GM23338 (cell line): ENCODE measurements at regions not wholly inside any gene's neighbourhood (a gene's known extent, or its start where the extent isn't known, plus 50 kb on each side); places are given as distances from the start of the nearest gene placed in this dataset.

ENCODE experiments used
- ATAC-seq: fragments of 200-7000 bp; cut with Tn5 transposase; 3 replicates; pipeline ENCODE4 v1.9.1; 2020
- DNase-seq: peaks from one replicate; pipeline ENCODE4 v3.0.0-alpha.2; 2015; ENCODE audit warnings: low spot score
- H2AFZ ChIP-seq: fragments of 200-600 bp; sonication (generic); 2 replicates; pipeline ENCODE4 v1.8.0; 2016; ENCODE audit warnings: antibody characterized with exemption, mild to moderate bottlenecking, moderate library complexity
- H3F3A ChIP-seq: fragments of 200-600 bp; sonication (generic); replicated peaks from 2 replicates; pipeline ENCODE4 v1.8.0; 2017; ENCODE audit warnings: antibody characterized with exemption, mixed run types, low read depth
- H3K27ac ChIP-seq: fragments of 200-600 bp; sonication (generic); 2 replicates; pipeline ENCODE4 v1.6.1; 2016; ENCODE audit warnings: low read depth
- H3K27me3 ChIP-seq: fragments of 200-600 bp; sonication (generic); 2 replicates; pipeline ENCODE4 v1.8.0; 2016; ENCODE audit warnings: mild to moderate bottlenecking, mixed run types, moderate library complexity; ENCODE audit not compliant: insufficient read depth
- H3K36me3 ChIP-seq: fragments of 200-600 bp; sonication (generic); 2 replicates; pipeline ENCODE4 v1.8.0; 2016; ENCODE audit warnings: mild to moderate bottlenecking; ENCODE audit not compliant: insufficient read depth
- H3K4me1 ChIP-seq: fragments of 200-600 bp; sonication (generic); 2 replicates; pipeline ENCODE4 v1.8.0; 2016; ENCODE audit warnings: mild to moderate bottlenecking, moderate library complexity; ENCODE audit not compliant: insufficient read depth
- H3K4me2 ChIP-seq: fragments of 200-600 bp; sonication (generic); 2 replicates; pipeline ENCODE4 v1.7.1; 2017; ENCODE audit warnings: mixed run types
- H3K4me3 ChIP-seq: fragments of 200-600 bp; sonication (generic); 2 replicates; pipeline ENCODE4 v1.6.1; 2016; ENCODE audit warnings: mixed run types
- H3K79me2 ChIP-seq: fragments of 200-600 bp; sonication (generic); replicated peaks from 2 replicates; pipeline ENCODE4 v1.8.0; 2017; ENCODE audit warnings: mild to moderate bottlenecking; ENCODE audit not compliant: insufficient read depth
- H3K9me2 ChIP-seq: fragments of 200-600 bp; sonication (generic); 2 replicates; pipeline ENCODE4 v1.8.0; 2017; ENCODE audit not compliant: insufficient read depth
- H4K20me1 ChIP-seq: fragments of 200-600 bp; sonication (generic); replicated peaks from 2 replicates; pipeline ENCODE4 v1.8.0; 2017; ENCODE audit warnings: mild to moderate bottlenecking; ENCODE audit not compliant: insufficient read depth
- H3K27ac Mint-ChIP-seq: 2 replicates; pipeline ENCODE4 v1.8.0; 2020; ENCODE audit warnings: inconsistent platforms, mild to moderate bottlenecking, moderate library complexity, mixed read lengths
- H3K27me3 Mint-ChIP-seq: 3 replicates; pipeline ENCODE4 v1.8.0; 2022; ENCODE audit warnings: low read depth, mild to moderate bottlenecking, moderate library complexity, mixed read lengths, inconsistent platforms; ENCODE audit not compliant: insufficient read depth, poor library complexity
- H3K36me3 Mint-ChIP-seq: 3 replicates; pipeline ENCODE4 v1.8.0; 2021; ENCODE audit warnings: low read depth, mild to moderate bottlenecking, inconsistent platforms, moderate library complexity, mixed read lengths
- H3K4me1 Mint-ChIP-seq: 3 replicates; pipeline ENCODE4 v1.8.0; 2020; ENCODE audit warnings: mild to moderate bottlenecking, inconsistent platforms, mixed read lengths
- H3K4me3 Mint-ChIP-seq: 3 replicates; pipeline ENCODE4 v1.8.0; 2021; ENCODE audit warnings: moderate library complexity, mild to moderate bottlenecking, inconsistent platforms, mixed read lengths
- H3K9me3 Mint-ChIP-seq: 3 replicates; pipeline ENCODE4 v1.8.0; 2020; ENCODE audit warnings: moderate library complexity, mild to moderate bottlenecking, inconsistent platforms, mixed read lengths
- CREB1 ChIP-seq: fragments of 250-450 bp; sonication (Bioruptor Pico); IDR thresholded peaks from 2 replicates; pipeline ENCODE4 v1.5.0; 2020; ENCODE audit warnings: low read depth, mild to moderate bottlenecking, moderate library complexity
- CTCF ChIP-seq, 2 experiments: fragments of 200-600 bp in 1 of 2; sonication (generic) in 1 of 2; conservative IDR thresholded peaks; 2 replicates each; pipeline versions ENCODE4 v1.5.1 to v1.6.1; 2016 to 2017; ENCODE audit warnings: antibody characterized with exemption in 2 of 2, low read depth in 2 of 2, mild to moderate bottlenecking in 2 of 2, moderate library complexity in 1 of 2
- EZH2 ChIP-seq: fragments of 200-600 bp; sonication (generic); IDR thresholded peaks from one replicate; pipeline ENCODE4 v1.8.0; 2017; ENCODE audit warnings: antibody characterized with exemption, mild to moderate bottlenecking, low read depth; ENCODE audit not compliant: unreplicated experiment
- EZH2phosphoT487 ChIP-seq: fragments of 200-600 bp; sonication (generic); IDR thresholded peaks from one replicate; pipeline ENCODE4 v1.8.1; 2018; ENCODE audit warnings: antibody characterized with exemption; ENCODE audit not compliant: unreplicated experiment
- JUNB ChIP-seq: IDR thresholded peaks from one replicate; pipeline ENCODE4 v1.6.1; 2016; ENCODE audit warnings: antibody characterized with exemption; ENCODE audit not compliant: unreplicated experiment
- NANOG ChIP-seq: IDR thresholded peaks from 2 replicates; pipeline ENCODE4 v1.6.1; 2016; ENCODE audit warnings: antibody characterized with exemption, borderline replicate concordance
- POLR2AphosphoS5 ChIP-seq: IDR thresholded peaks from 2 replicates; pipeline ENCODE4 v1.6.1; 2016; ENCODE audit warnings: antibody characterized with exemption, low read depth
- REST ChIP-seq: IDR thresholded peaks from one replicate; pipeline ENCODE4 v1.6.1; 2018; ENCODE audit warnings: antibody characterized with exemption; ENCODE audit not compliant: unreplicated experiment
- STAT1 ChIP-seq: IDR thresholded peaks from one replicate; pipeline ENCODE4 v1.6.1; 2016; ENCODE audit warnings: antibody characterized with exemption; ENCODE audit not compliant: unreplicated experiment
- ZNF114 ChIP-seq: fragments of 250-450 bp; sonication (Bioruptor Pico); IDR thresholded peaks from 2 replicates; pipeline ENCODE4 v1.5.0; 2020; ENCODE audit warnings: mild to moderate bottlenecking, moderate library complexity
- ZNF331 ChIP-seq: fragments of 250-450 bp; sonication (Bioruptor Pico); IDR thresholded peaks from 2 replicates; pipeline ENCODE4 v1.5.0; 2020; ENCODE audit warnings: low read depth, mild to moderate bottlenecking, moderate library complexity

- TF ChIP-seq POLR2AphosphoS5 (no peak), ZNF114 (CRISPR knock-in tag) (no peak), ZNF331 (CRISPR knock-in tag) (no peak), EZH2phosphoT487 (no peak)
These were observed 241.9 kb downstream of the CDH11 start (continued) for GRCh38 chr16:64880006-64880405.

- no peaks in the 10 kb centered on the region for H3K4me1 Mint-ChIP-seq
- H3K36me3 Mint-ChIP-seq: no peaks in the 10 kb centered on the region
- DNase-seq (no peak), ATAC-seq (no peak)
- H3K9me3 Mint-ChIP-seq: no peaks in the 10 kb centered on the region
- no peaks in the 10 kb centered on the region for H3K36me3 ChIP-seq
- H3K9me2 ChIP-seq: no peaks in the 10 kb centered on the region; the same call in 1 of the 2 replicates
- no peak overlapping the region for H2AFZ ChIP-seq
- no peaks in the 10 kb centered on the region for H4K20me1 ChIP-seq
- no peak overlapping the region for H3K4me2 ChIP-seq
- H3F3A ChIP-seq: no peaks in the 10 kb centered on the region
- no peak overlapping the region for H3K4me3 Mint-ChIP-seq
- H3K4me1 ChIP-seq: no peaks in the 10 kb centered on the region
- no peaks in the 10 kb centered on the region; the same call in 1 of the 2 replicates for H3K27me3 ChIP-seq
- no peak overlapping the region for H3K27ac Mint-ChIP-seq
- H3K4me3 ChIP-seq: no peak overlapping the region
- no peaks in the 10 kb centered on the region for H3K79me2 ChIP-seq
- H3K27me3 Mint-ChIP-seq: no peaks in the 10 kb centered on the region
- TF ChIP-seq CTCF (conservative IDR thresholded peaks at IDR 0.05; ENCODE audit: low read depth in 2 of 2) (no peak), ZNF331 (CRISPR knock-in tag) (no peak), NANOG (no peak), REST (no peak), ZNF114 (CRISPR knock-in tag) (no peak), STAT1 (no peak), POLR2AphosphoS5 (no peak), EZH2phosphoT487 (no peak), JUNB (no peak), EZH2 (no peak), CREB1 (no peak)
- H3K27ac ChIP-seq: no peak overlapping the region
These were observed 242.9 kb downstream of the CDH11 start for GRCh38 chr16:64878940-64879339.
